KMS-11 (cell line): ENCODE measurements at regions not wholly inside any gene's neighbourhood (a gene's known extent, or its start where the extent isn't known, plus 50 kb on each side); places are given as distances from the start of the nearest gene placed in this dataset.

Experiments
- H2AFZ ChIP-seq: fragments of 200-600 bp; sonication (generic); 2 replicates; pipeline ENCODE4 v1.6.1; 2016; ENCODE audit warnings: antibody characterized with exemption, mixed run types, low read depth
- H3K27ac ChIP-seq: fragments of 200-600 bp; sonication (generic); 2 replicates; pipeline ENCODE4 v1.6.1; 2016; ENCODE audit warnings: mild to moderate bottlenecking, mixed run types
- H3K27me3 ChIP-seq: fragments of 200-600 bp; sonication (generic); 2 replicates; pipeline ENCODE4 v1.6.1; 2017; ENCODE audit warnings: mild to moderate bottlenecking, low read depth, mixed run types, moderate library complexity; ENCODE audit not compliant: insufficient read depth
- H3K36me3 ChIP-seq: fragments of 200-600 bp; sonication (generic); 2 replicates; pipeline ENCODE4 v1.6.1; 2017; ENCODE audit warnings: mild to moderate bottlenecking, mixed run types; ENCODE audit not compliant: insufficient read depth
- H3K4me1 ChIP-seq: fragments of 200-600 bp; sonication (generic); 2 replicates; pipeline ENCODE4 v1.6.1; 2016; ENCODE audit warnings: mild to moderate bottlenecking, low read depth, mixed run types; ENCODE audit not compliant: poor library complexity, severe bottlenecking
- H3K4me2 ChIP-seq: fragments of 200-600 bp; sonication (generic); 2 replicates; pipeline ENCODE4 v1.7.0; 2016; ENCODE audit warnings: mild to moderate bottlenecking, mixed run types
- H3K4me3 ChIP-seq: fragments of 200-600 bp; sonication (generic); IDR thresholded peaks from 2 replicates; pipeline ENCODE4 v1.6.1; 2017; ENCODE audit warnings: low read depth, low read length, mixed read lengths; ENCODE audit not compliant: insufficient read depth
- H3K79me2 ChIP-seq: fragments of 200-600 bp; sonication (generic); 2 replicates; pipeline ENCODE4 v1.6.1; 2016; ENCODE audit warnings: low read depth, mixed run types; ENCODE audit not compliant: insufficient read depth
- H3K9ac ChIP-seq: fragments of 200-600 bp; sonication (generic); 2 replicates; pipeline ENCODE4 v1.6.1; 2016; ENCODE audit warnings: mild to moderate bottlenecking, mixed run types
- H4K20me1 ChIP-seq: fragments of 200-600 bp; sonication (generic); 2 replicates; pipeline ENCODE4 v1.6.1; 2016; ENCODE audit warnings: mild to moderate bottlenecking, mixed run types; ENCODE audit not compliant: insufficient read depth
- TF ChIP-seq, protein P1 (sequence below): fragments of 200-600 bp; sonication (generic); conservative IDR thresholded peaks from 2 replicates; pipeline ENCODE4 v1.6.1; 2017; ENCODE audit warnings: low read depth, mild to moderate bottlenecking, antibody characterized with exemption, low read length, moderate library complexity, mixed read lengths

DNA sequence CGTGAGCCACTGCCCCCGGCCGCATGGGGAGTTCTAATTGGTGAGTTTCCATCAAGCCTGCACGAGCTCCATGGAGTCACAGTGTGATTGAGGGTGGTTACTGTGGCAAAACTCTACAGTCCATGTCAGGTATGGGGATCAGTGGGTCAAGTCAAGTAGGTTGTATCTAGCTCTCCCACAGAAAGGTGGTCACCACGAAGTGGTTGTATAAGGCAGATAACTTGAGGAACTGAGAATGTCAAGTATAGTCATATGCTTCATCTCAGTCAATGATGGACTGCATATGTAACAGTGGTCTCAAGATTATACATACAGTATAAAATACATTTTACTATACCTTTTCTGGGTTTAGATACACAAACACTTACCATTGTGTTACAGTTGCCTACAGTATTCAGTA, 348.6 kb upstream of the ZP4 start:
- Histone ChIP-seq H3K79me2 (no peaks in the 10 kb centered on the region), H3K9ac (no peak overlapping the region), H4K20me1 (no peaks in the 10 kb centered on the region), H3K27ac (no peak overlapping the region), H3K36me3 (no peaks in the 10 kb centered on the region), H3K4me3 (no peak overlapping the region), H3K4me2 (no peak overlapping the region), H2AFZ (no peak overlapping the region), H3K27me3 (no peaks in the 10 kb centered on the region), H3K4me1 (peaks cover 30% of the 10 kb centered on the region)
- TF ChIP-seq, protein P1, sequence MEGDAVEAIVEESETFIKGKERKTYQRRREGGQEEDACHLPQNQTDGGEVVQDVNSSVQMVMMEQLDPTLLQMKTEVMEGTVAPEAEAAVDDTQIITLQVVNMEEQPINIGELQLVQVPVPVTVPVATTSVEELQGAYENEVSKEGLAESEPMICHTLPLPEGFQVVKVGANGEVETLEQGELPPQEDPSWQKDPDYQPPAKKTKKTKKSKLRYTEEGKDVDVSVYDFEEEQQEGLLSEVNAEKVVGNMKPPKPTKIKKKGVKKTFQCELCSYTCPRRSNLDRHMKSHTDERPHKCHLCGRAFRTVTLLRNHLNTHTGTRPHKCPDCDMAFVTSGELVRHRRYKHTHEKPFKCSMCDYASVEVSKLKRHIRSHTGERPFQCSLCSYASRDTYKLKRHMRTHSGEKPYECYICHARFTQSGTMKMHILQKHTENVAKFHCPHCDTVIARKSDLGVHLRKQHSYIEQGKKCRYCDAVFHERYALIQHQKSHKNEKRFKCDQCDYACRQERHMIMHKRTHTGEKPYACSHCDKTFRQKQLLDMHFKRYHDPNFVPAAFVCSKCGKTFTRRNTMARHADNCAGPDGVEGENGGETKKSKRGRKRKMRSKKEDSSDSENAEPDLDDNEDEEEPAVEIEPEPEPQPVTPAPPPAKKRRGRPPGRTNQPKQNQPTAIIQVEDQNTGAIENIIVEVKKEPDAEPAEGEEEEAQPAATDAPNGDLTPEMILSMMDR, result no peak

DNA sequence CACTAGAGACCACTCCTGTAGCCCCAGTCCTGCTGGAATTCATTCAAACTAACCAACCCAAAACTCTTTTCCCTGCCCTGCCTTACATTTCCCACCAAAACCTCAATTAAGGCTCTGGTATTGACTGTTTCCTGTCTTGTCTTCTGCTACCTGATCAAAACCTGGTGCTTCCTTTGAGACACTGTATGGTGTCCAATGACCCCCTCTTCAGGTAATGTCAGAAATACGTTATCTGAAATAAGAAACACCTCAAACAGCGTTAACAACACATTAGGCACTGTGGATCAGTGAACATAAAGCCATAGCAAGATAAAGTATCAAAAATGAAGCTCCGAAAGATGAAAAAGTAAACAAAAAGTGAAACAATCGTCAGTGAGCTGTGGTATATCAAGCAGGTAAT, 343.2 kb upstream of the ZP4 start:
- no peak overlapping the region for H2AFZ ChIP-seq
- no peaks in the 10 kb centered on the region for H3K79me2 ChIP-seq
- no peaks in the 10 kb centered on the region for H3K36me3 ChIP-seq
- no peak overlapping the region for H3K9ac ChIP-seq
- H3K27ac ChIP-seq, result no peak overlapping the region
- TF ChIP-seq, protein P1, result no peak
- no peaks in the 10 kb centered on the region for H4K20me1 ChIP-seq
- H3K4me2 ChIP-seq, result no peak overlapping the region
- H3K4me3 ChIP-seq, result no peak overlapping the region
- no peaks in the 10 kb centered on the region for H3K27me3 ChIP-seq
- peaks cover 9% of the 10 kb centered on the region for H3K4me1 ChIP-seq

DNA sequence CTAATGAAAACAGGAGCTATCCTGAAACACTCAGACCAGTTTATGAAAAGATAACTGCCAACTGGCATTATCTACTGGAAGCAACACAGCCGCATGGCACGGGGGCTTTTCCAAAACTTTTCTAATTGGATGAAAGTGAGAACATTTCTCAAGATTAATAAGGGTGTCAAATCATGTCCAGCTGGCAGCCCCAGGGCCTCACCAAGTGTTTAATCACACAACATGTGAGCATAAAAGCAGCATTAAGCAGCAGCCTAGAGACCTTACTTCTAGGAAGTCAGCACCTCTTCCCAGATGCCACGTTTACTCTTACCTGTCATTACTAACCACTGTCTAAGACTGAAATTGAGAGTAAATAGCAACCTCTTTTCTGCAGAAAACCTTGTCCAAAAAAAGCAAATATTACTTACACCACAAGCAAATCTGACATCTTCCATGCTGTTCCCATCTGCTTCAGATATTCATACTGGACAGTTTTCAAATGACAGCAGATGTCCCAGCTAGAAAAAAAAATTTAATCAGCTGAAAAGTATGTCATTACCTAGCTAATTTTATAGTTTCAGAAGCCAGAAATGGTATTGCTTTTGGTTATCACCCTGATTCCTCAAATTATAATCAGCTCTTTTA, 341.5 kb upstream of the ZP4 start:
- Histone ChIP-seq H3K36me3 (no peaks in the 10 kb centered on the region), H3K9ac (no peak overlapping the region), H4K20me1 (no peaks in the 10 kb centered on the region), H3K4me2 (no peak overlapping the region), H3K27me3 (no peaks in the 10 kb centered on the region), H2AFZ (peak overlapping the region; percentile 6; the same call in 1 of the 2 replicates), H3K4me1 (peaks cover 9% of the 10 kb centered on the region), H3K79me2 (no peaks in the 10 kb centered on the region), H3K27ac (no peak overlapping the region), H3K4me3 (no peak overlapping the region)
- TF ChIP-seq, protein P1, result no peak

DNA sequence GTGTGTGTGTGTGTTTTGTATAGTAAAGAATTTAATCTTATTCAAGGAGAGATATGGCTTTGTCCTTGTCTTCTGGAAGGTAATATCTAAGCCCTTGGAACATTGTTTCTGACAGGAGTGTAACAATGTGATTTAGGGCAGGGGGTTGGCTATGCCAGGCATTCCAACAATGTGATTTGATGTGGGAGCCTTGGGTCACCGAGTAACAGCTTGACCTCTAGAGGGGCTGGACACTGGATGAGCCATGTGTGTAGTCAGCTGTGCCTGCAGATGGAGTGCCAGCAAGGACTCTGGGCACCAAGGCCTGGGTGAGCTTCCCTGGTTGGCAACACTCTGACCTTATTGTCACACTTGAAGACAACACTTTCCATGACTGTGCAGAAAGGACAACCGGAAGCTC, 336.1 kb upstream of the ZP4 start:
- Histone ChIP-seq H3K27ac (no peak overlapping the region), H3K9ac (no peak overlapping the region), H4K20me1 (no peaks in the 10 kb centered on the region), H3K4me2 (no peak overlapping the region), H3K4me3 (no peak overlapping the region), H3K27me3 (no peaks in the 10 kb centered on the region), H3K79me2 (no peaks in the 10 kb centered on the region), H3K4me1 (no peaks in the 10 kb centered on the region), H2AFZ (no peak overlapping the region), H3K36me3 (no peaks in the 10 kb centered on the region)
- TF ChIP-seq, protein P1, result no peak
